HG03558 (cell line): ENCODE measurements at regions not wholly inside any gene's neighbourhood (a gene's known extent, or its start where the extent isn't known, plus 50 kb on each side); places are given as distances from the start of the nearest gene placed in this dataset.
"Not testable (repeated sequence)": the region's sequence is repeated elsewhere in the genome, so short reads cannot be mapped to it uniquely, and the experiment has no call there.

Source experiments
- ATAC-seq: cut with Tn5 transposase; IDR thresholded peaks from one replicate; pipeline ENCODE4 v1.9.1; 2021; ENCODE audit warnings: moderate number of reproducible peaks; ENCODE audit not compliant: unreplicated experiment; ENCODE audit errors: extremely low read depth

DNA sequence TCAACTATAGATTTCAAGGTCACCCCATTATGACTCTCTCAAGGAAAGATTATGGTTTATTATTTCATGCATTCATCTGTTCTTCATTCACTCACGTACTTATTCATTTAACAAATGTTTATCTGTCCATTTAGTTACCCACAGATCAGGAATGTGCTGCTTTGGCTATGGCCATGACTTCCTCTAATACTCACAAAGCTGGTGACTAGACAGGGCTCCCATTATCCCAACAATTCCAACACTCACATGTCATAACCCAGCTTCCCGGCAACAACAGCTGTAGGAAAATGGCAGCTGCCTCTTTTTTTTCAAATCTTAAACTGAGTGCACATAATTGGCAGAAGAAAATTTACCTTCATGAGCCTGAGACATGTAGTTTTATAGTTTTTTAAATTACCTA lies 190.8 kb upstream of the CCDC196 start:
- no peak for ATAC-seq

DNA sequence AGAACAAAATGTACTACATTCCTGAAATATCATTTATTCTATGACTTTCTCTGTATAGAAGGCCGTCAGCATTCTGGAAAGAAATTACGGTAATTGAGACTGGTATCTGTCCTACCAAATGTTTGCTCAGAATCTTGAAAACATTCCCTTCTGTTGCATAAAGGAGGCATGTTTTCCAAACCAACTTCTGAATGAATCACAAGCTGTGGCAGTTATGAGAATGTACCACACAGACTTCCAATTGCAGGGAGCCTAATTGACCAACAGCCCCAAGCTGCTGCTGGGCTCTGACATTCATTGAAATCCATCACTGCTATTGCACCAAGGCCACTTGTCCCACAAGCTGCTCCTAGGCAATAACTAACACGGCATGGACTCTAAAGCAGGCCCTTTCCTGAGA lies 185.3 kb upstream of the CCDC196 start:
- ATAC-seq, result no peak

DNA sequence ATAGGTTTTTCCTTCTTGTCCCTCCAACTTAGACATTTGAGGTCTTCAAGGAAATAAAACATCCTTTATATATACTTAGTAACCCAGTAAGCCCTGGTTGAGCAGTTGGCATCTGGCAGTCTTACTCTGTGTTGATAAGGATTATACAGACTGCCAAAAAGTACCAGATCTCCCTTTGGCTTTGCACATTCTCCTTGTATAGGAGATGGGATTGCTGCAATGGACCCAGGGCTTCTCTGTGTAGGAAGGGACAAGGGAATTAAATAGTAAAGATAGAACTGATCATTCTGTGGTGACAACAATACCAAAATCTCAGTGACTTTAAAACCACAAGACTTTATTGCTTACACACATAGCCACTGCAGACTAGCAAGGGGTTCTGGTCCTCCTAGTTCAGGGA lies 180.1 kb upstream of the CCDC196 start:
- no peak for ATAC-seq

DNA sequence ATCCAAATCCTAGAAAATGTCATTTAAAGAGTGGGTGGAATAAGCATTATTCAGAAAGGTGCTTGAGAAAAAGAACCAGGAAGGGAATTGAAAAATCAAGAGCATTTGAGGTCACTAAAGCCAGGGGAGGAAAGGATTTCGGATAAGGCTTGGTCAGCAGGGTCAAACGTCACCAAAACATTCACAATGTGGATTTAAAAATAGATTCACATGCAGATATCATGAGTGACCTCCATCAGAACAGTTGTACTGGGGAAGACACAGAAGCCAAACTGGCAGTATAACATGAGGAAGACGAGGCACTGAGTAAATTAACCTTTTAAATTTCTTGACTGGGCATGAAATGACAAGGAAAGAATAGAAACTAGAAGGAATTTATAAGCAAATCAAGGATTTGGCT lies 175.1 kb upstream of the CCDC196 start:
- ATAC-seq, result no peak

DNA sequence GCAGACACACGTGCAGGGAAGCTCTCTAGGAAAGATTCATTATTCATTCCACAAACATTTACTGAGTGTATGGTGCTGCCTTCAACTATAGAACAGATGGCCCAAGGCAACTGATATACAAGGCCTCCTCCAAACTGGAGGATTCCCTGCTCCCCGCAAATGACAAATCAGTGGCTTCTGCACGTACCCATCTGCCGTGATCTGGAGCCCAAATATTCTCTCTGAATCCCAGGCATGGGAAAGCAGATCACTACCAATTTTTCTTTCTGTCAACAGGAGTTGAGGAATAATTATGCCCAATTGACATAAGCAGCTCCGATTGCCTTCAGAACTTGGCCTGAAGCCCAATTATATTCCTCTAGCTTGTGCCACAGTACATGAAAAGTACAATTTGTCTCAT lies 174.2 kb upstream of the CCDC196 start:
- ATAC-seq, result no peak

DNA sequence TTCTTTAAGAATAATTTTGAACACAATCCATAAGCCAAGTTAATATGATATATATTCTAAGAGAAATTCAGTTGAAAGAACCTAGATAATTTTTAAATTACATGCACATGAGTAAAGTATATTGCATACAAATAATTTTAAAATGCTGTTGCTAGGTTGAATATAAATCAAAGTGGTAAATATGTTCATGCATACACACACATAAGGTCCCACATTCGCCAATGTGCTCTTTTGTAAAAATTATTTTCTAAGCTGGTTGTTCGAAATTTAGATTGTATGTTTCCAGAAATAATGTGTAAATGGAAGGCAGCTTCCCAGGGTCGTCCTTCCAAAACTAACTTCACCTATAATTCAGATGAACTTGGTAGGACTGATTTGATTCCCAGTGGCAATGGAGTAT lies 173.7 kb upstream of the CCDC196 start:
- no peak for ATAC-seq

DNA sequence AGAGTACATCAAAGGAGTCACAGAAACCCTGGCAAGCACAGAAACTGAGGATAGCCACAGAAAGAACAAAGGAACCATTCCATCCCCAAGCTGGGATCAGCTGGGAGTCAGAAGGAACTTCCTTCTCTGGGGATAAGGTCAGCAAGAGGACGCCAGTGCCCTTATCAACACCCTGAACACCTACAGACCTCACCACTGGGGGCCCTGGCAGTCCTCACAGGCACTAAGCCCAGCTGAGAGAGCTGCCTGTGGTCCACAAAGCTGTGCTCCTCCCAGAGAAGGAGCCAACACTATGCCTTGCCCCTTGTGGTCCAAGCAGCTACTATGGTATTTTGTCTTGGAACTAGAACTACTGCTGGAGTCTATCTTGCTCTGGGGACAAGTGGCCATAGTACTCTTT lies 171.1 kb upstream of the CCDC196 start:
- ATAC-seq, result no peak

DNA sequence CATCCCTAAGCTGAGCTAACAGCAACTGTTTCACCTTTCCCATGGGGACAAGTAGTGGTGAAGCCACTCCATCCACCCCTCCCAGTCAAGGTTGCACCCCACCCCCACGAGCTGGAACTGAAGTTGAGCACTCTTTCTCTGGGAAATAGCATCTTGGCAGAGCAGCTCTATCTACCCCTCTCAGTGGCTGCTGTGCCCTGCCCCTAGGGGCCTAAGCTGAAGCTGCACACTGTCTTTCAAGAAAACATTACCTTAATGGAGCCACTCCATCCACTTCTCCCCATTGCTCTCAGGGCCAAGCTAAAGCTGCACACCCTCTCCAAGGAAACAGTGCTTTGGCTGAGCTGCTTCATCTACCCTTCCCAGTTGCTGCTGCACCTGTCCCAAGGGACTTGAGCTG lies 170.6 kb upstream of the CCDC196 start:
- ATAC-seq, result no peak

DNA sequence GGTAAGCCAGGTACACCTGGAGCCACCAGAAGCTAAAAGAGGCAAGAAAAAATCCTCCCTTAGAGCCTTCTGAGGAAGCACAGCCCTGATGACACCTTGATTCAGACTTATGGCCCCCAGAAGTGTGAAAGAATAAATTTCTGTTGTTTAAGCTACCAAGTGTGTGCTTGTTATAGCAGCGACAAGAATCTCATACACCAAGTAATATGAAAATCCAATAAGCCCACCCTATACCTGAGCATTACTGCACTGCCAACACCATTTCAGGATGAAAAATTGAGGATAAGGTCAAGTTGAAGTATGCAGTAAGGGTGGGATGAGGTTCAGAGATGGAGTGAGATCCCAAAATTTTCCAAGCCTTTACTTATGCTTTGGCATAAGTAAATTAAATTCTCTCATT lies 163.6 kb upstream of the CCDC196 start:
- ATAC-seq, result no peak

DNA sequence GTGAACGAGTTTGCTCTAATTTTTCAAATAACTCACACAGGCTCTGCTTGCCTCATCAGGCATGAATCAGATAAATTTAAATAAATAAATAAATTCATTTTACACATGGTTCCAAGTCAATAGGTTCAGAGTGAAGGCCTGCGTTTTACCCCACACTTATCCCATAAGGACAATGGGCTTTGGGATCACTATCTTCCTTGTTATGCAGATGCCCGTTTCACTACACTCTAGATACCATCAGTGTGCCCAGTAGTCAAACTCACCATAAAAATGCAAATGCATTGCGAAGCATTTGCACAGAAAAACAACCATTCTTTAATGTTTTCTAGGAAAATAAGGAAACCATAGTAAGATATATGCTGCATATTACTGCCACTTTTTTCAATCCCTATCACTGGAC lies 155.9 kb upstream of the CCDC196 start:
- no peak for ATAC-seq

DNA sequence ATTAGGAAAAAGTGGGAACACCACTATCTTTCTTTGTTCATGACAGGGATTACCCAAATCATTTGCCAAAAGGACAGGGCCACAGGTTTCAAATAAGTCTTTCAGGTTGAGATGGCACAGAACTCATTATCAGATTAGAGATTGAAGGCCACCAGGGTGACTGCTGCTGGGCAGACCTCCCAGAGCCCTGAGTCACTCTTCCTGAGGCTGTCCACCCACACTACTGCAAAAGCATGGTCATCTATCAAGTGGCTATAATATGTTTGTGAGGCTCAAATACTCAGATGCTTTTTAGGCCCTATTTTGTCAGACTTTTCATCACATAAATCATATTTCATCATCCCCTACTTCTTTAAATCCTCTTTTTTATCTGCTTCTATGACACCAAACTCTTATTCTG lies 155.3 kb upstream of the CCDC196 start:
- ATAC-seq, result no peak

DNA sequence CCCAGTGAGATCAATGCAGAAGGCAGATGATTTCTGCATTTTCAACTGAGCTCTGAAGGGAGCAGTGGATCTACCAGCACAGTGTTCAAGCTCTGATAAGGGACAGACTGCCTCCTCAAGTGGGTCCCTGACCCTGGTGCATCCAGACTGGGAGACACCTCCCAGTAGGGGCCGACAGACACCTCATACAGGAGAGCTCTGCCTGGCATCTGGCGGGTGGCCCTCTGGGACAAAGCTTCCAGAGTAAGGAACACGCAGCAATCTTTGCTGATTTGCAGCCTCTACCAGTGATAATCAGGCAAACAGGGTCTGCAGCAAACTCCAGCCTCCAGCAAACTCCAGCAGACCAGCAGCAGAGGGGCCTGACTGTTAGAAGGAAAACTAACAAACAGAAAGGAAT lies 152.9 kb upstream of the CCDC196 start:
- not testable (repeated sequence) for ATAC-seq

DNA sequence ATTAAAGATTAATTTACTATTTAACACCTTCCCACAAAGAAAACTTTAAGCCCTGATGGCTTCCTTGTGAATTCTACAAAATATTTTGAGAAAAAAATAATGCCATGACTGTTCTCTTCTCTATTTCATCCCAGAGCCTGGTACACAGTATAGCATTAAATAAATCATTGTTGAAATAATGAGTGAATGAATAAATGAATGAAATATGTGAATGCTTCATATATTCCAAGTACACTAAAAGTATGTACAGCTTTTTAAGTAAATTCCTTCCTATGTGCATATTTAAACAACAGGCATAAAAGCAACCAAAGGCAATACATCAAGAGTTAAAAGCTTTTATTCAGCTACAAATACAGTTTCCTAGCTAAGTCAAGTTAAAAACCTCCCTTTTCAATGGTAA lies 144.9 kb upstream of the CCDC196 start:
- no peak for ATAC-seq

DNA sequence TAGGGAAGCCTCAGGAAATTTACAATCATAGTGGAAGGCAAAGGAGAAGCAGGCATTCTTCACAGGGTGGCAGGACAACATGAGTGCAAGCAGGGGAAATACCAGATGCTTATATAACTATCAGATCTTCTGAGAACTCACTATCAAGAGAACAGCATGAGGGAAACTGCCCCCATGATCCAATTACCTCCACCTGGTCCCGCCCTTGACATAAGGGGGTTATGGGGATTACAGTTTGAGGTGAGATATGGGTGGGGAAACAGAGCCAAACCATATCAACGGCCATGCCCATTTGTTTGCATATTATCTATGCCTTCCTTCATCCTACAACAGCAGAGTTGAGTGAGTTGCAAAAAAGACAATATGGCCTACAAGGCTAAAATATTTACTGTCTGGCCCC lies 140.2 kb upstream of the CCDC196 start:
- ATAC-seq, result no peak

DNA sequence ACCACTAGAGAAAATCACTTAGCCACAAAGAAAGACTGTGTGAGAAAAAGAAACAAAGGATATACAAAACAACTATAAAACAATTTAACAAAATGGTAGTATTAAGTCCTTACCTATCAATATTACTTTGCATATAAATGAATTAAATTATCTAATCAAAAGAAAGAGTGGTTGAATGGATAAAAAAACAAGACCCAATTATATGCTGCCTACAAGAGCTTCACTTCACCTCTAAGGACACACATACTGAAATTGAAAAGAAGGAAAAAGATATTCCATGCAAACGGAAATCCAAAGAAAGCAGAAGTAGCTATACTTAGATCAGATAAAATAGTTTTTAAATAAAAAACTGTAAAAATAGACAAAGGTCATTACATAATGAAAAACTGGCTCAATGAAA lies 134.9 kb upstream of the CCDC196 start:
- no peak for ATAC-seq

DNA sequence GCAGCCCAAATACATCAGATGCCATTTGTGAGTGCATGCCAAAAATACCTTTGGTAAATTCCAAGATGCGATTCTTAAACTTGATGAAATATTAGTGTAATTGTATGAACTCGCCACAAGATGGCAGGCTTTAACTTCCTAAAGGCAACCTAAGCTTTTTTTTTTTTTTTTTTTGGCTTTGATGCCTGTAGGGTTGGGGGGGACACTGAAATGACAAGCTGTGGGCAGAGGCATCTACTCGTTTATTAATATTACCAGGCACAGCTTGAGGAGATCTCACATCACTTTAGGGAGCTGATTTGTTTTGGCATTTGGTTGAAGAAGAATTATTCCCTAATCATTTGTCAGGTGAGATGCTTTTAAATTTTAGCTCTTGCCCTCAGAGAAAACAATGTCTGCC lies 126.7 kb upstream of the CCDC196 start:
- ATAC-seq, result no peak

DNA sequence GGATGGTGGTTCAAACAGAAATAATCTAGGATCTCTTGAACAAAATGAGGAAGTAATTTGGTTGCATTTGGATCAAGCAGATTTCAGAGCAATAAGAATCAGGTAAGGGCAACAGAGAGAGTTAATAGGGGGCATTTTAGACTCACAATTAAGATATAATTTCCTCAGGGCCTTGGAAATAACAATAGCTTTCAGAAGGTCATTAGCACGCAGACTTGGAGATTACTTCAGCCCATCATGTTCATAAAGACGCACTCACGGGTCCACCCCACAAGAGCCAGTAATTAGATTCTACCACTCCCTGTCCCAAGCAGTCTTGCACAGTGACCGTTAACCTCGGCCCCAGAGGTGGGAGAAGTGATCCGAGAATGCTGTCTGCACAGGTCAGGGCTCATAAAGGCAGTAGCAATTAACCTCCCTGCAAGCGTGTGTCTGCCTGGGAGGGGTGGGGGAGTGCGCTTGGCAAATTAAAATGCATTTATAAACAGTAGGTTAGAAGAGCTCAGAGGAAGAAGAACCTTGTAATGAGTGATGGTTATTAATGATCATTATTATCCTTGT lies 125.7 kb upstream of the CCDC196 start:
- no peak for ATAC-seq

DNA sequence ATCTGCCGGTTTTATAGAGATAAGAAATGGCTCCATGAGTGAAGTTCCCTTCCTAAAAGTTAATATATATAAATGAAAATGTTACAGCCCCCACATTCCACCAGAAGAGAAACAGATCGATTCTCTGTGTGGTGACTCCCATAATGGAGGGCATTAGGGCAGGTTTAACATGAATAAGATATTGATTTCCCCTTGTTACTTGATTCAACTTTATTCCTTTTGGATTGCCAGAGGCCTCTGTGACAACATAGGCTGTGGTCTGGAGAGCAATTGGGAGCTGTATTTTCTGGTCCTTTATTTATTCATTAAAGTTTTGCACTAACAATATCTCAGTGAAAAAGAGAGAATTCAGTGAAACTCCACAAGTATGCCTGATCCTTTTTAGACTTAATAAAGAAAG lies 125.2 kb upstream of the CCDC196 start:
- no peak for ATAC-seq

DNA sequence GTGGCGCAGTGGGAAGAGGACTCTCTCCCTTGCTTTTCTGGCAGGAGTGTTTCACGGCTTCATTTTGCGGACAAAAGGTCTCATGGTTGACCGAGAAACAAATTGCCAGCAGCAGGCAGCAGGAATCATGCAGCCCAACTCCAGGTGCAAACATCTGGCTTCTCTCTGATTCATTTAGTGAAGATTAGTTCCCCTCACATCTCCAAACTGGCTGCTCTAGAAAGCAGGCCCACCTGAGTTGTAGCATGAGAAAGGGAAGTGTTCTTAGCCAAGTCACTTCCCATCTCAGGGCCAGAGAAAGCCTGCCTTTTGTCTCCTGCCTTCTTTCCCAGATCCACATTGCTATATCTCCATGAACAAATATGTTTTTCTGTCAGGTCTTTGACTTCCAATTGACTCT lies 120.8 kb upstream of the CCDC196 start:
- ATAC-seq, result no peak

DNA sequence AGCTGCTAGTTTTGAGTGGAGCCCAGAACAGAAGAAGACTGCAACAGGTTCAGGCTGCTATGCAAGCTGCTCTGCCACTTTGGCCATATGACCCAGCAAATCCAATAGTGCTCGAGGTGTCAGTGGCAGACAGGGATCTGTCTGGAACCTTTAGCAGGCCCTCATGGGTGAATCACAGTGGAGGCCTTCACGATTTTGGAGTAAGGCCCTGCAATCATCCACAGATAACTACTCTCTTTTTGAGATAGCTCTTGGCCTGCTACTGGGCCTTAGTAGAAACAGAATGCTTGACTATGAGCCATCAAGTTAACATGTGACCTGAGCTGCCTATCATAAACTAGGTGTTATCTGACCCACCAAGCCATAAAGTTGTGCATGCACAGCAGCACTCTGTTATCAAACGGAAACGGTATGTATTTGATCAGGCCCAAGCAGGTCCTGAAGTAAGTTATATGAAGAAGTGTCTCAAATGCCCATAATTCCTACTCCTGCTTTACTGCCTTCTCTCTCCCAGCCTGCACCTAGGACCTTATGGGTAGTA lies 116.9 kb upstream of the CCDC196 start:
- ATAC-seq, result no peak

DNA sequence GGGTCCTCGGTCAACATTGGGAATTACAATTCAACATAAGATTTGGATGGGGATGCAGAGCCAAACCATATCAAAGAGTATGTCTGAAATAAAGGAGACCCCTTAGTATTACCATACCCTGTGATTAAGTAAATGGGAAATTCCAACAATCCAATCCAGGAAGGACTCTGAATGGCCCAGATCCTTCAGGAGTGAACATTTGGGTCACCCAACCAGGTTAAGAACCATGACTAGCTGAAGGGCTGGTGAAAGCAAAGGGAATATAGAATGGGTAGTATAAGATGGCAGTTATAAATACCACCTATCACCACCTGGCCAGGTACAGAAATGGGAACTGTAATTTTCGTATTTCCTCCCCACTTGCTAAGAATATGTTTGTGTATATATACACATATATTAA lies 114.4 kb upstream of the CCDC196 start:
- no peak for ATAC-seq

DNA sequence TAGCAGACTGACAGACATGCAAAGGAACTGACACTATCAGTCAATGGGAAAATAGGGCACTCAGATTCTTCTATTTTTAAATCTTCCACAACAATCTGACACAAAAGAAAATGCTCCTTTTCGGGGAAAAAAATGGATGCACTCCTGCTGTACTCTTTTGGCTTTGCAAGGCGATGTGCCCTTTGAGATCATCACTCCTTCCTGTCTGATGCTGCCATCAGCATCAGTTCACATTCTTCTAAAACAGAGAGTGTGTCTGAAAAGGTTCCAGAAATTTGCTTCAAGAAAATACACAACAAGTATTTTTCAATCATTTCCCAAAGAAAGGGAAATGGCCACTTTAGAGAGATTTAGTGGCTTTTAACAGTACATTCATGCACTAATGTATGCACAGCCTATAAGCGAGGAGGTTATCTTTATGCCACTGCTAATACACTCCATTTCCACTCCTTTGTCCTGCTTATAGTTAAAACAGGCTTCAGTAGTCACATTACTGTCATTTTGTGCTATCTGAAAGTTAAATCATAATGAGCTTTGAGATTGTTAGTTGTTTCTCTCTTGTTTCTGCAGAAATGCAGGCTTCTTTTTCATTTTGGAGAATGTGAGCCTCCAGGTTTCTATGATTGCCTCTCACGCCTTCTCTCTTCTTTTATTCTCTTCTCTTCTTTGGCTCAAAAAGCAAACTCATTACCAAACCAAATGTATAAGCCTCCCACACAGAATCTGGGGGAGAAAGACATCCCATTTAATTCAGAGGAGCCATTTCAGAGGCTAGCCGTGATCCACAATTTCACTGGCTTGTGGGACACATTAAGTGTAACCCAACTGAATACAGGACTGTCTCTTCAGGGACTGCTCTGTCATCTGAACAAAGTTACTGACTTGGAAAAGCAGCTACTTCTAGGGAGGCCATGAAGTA lies 110.9 kb upstream of the CCDC196 start:
- no peak for ATAC-seq
